HFF-Myc (cell line): ENCODE measurements at regions not wholly inside any gene's neighbourhood (a gene's known extent, or its start where the extent isn't known, plus 50 kb on each side); places are given as distances from the start of the nearest gene placed in this dataset.

Experiments
- DNase-seq: peaks from one replicate; pipeline ENCODE4 v3.0.0-alpha.2; 2011; ENCODE audit warnings: low read depth; ENCODE audit errors: extremely low read depth
- H3K4me3 ChIP-seq: replicated peaks from 2 replicates; pipeline ENCODE4 v1.5.1; 2011; ENCODE audit warnings: low read depth, mild to moderate bottlenecking, control low read depth, low read length
- CTCF ChIP-seq: IDR thresholded peaks from 2 replicates; pipeline ENCODE4 v1.5.1; 2012; ENCODE audit warnings: mild to moderate bottlenecking, low read depth, low read length, control low read depth; ENCODE audit errors: missing control alignments

- H3K4me3 ChIP-seq, result no peak overlapping the region
- no peak for TF ChIP-seq CTCF
Measured at GRCh38 chr2:41378420-41378819, 669.4 kb upstream of the PKDCC start.

GRCh38 chr2:41379496-41380221 lies 668.2 kb upstream of the PKDCC start:
- no peak for DNase-seq

More at GRCh38 chr2:41378420-41378819, 669.4 kb upstream of the PKDCC start:
- no peak for DNase-seq

GRCh38 chr2:41381701-41382100 lies 666.1 kb upstream of the PKDCC start:
- H3K4me3 ChIP-seq, result no peak overlapping the region
- no peak for TF ChIP-seq CTCF
- DNase-seq, result no peak

More at GRCh38 chr2:41379496-41380221, 668.2 kb upstream of the PKDCC start:
- no peak for TF ChIP-seq CTCF
- H3K4me3 ChIP-seq, result no peak overlapping the region

GRCh38 chr2:41387519-41387918 lies 660.3 kb upstream of the PKDCC start:
- no peak for DNase-seq
- TF ChIP-seq CTCF, result no peak
- H3K4me3 ChIP-seq, result no peak overlapping the region

- DNase-seq, result no peak
- no peak overlapping the region for H3K4me3 ChIP-seq
- no peak for TF ChIP-seq CTCF
Measured at GRCh38 chr2:41393621-41394020, 654.2 kb upstream of the PKDCC start.

- no peak overlapping the region for H3K4me3 ChIP-seq
- no peak for TF ChIP-seq CTCF
- DNase-seq, result no peak
Measured at GRCh38 chr2:41394541-41394940, 653.3 kb upstream of the PKDCC start.

- H3K4me3 ChIP-seq, result no peak overlapping the region
- DNase-seq, result no peak
- no peak for TF ChIP-seq CTCF
Measured at GRCh38 chr2:41395692-41396091, 652.1 kb upstream of the PKDCC start.
